ENCODE measurements at regions not wholly inside any gene's neighbourhood (a gene's known extent, or its start where the extent isn't known, plus 50 kb on each side); places are given as distances from the start of the nearest gene placed in this dataset.

DNA sequence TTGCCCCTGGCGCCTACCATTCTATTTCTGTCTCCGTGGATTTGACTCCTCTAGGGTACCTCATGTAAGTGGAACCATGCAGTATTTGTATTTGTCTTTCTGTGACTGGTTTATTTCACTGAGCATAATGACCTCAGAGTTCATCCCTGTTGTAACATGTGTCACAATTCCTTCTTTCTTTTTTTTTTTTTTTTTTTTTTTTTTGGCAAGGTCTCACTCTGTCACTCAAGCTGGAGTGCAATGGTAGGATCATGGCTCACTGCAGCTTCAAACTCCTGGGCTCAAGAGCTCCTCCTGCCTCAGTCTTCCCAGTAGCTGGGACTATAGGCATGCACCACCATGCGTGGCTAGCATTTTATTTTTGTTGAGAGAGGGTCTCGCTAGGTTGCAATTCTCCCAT is 74.0 kb upstream of the SEPTIN5 start:
- DNase-seq (ENCODE audit: low read depth in 4 of 4, low spot score in 1 of 4), result no peak

DNA sequence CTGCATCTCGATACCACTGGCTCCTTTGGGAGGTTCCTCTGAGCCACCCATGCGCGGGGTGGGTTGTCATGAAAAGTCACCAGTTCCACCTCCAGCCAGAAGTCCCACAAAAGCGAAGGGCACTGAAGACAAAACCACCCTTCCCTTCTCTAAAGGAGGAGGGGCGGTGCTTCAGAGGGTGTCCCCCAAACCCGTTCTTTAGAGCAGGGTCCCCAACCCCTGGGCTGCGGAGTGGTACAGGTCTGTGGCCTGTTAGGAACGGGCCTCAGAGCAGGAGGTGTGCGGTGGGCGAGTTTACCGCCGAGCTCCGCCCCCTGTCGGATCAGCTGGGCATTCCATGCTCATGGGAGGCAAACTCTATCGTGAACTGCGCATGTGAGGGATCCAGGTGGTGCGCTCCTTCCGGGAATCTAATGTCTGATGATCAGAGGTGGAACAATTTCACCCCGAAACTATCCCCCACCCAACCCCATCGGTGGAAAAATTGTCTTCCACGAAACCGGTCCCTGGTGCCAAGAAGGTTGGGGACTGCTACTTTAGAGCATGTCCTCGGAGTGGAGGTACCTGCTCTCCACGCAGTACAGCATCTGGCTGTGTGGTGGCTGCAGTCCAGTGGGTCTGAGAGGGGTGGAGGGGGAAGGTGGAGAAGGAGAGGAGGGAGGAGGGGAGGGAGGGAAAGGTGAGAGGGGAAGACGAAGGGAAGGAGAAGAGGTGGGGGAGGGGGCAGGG is 72.9 kb upstream of the SEPTIN5 start:
- no peak for DNase-seq (ENCODE audit: low read depth in 4 of 4, low spot score in 1 of 4)

DNA sequence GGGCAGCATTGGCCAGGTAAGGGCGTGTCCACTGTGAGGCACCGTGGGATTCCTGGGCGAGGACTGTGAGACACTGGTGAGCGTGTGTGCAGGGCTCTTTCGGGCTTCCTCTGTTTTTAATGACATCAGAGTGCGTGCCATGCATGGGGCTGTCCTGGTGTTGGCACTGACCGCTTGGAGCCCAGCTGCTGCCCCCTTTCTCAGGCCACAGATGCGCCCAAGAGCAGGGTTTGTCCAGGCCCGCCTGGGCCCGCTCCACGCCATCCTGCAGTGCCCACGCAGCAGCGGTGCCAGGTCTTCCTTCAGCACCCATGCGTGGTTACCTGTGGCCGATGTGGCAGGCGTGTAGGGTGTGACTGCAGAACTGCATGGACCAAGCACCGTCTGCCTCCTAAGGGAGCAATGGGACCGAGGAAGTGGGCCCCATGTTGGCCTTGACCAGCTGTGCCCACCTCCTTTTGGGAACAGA is 72.3 kb upstream of the SEPTIN5 start:
- DNase-seq (ENCODE audit: low read depth in 4 of 4, low spot score in 1 of 4), result no peak

DNA sequence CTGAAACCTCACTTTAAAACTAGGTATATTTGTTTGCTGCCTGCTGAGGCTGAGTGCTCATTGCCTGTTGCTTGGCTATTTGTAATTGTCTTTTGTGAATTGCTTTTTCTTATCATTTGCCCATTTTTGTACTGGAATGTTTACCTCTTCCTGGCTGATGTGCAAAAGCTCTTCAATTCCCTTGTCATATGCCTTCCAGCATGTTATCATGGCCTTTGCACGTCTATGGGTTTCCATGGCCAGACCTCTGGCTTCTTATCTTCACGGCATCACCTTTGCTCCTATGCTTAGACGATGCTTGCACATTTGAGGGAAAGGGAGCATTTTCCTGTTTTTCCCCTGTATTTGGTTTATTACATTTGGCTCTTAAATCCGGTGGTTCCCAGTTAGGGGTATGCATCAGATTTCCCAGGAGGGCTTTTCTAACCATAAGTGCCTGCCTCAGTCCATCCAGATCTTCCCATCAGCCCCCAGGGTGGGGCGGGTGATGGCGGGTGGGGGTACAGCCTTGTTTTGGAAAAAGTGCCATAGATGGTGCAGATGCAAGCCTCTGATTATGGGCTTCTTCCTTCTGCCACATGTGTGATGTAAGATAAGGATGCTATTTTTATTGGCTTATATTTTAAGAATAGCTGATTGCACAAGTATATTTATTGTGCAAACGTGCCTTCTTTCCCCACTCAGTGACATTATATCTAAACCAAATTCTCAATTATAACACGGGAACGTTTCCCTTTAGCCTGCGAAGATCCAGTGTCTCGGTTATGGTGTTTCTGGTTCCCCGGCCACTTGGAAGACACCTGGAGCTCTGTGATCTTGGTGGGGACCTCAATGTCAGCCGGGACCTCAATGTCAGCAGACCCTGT is 70.6 kb upstream of the SEPTIN5 start:
- DNase-seq (ENCODE audit: low read depth in 4 of 4, low spot score in 1 of 4), result no peak

DNA sequence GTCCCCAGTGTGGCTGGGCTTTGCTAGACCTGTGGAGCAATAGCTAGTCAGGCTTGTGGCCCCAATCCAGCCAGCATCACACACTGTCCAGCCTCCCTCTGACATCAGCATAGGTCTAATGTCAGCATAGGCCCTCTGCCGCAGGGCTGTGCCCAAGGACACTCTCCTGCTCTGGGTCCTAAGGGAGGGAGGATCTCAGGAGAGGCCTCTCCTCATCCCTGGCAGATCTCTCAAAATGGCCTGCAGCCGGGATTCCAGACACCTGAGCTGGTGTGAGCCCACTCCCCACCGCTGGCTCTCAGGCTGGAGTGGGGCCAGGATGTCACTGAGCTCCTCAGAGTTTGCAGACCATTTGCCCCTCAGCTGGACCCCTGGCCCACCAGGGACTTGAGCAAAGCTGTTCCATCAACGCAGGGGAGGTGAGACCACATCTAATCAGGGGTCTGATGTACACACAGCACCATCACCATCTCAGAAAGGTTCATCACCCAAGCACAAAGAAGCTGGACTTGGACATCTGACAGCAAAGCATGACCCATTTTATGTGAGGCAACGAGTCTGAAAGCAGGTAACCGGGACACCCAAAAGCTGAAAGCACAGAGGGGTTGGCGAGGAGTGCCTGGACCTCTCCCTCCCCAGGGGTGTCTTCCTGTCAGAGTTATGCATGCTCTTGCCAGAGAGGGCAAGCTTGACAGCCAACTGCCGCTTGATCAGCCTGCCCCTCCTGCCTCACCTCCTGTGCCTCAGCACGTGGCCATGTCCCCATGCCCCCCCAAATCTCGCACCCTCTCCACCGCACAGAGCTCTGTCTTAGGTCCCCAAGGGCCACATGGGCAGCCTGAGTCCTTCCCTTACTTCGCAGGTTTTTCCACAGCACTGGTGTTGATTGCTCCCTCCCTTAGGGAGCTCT is 69.7 kb upstream of the SEPTIN5 start:
- no peak for DNase-seq (ENCODE audit: low read depth in 4 of 4, low spot score in 1 of 4)

DNA sequence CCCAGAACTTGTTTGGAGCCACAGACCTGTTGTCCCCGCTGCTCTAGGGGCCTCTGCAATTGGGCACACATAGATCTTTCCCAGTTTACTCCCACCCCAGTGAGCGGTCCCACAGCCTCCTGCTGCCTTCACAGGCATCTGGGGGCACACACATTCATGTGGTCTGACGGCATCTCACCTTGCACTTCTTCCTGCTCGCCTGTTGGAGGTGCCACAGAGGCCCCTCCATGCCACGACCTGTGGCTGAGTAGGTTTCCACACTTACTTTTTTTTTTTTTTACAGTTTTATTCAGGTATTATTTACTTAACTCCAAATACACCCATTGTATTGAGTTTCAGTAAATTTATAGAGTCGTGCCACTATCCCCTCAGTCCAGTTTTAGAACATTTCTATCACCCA is 68.9 kb upstream of the SEPTIN5 start:
- DNase-seq (ENCODE audit: low read depth in 4 of 4, low spot score in 1 of 4), result no peak

DNA sequence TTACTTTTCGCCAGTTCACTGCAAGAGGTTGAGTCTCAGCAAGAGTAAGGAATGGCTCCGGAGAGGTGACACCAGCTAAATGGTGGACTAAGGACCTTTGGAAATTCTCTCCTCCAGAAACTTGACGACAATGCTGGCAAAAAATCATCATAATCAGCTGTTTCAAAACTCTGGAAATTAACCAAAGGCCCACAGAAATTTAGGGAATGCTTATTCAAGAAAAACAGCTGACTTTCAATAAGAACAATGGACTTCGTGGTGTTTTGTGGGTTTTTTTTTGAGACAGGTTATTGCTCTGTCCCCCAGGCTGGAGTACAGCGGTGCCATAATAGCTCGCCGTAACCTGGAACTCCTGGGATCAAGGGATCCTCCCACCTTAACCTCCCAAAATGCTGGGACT is 68.4 kb upstream of the SEPTIN5 start:
- DNase-seq (ENCODE audit: low read depth in 4 of 4, low spot score in 1 of 4), result no peak

DNA sequence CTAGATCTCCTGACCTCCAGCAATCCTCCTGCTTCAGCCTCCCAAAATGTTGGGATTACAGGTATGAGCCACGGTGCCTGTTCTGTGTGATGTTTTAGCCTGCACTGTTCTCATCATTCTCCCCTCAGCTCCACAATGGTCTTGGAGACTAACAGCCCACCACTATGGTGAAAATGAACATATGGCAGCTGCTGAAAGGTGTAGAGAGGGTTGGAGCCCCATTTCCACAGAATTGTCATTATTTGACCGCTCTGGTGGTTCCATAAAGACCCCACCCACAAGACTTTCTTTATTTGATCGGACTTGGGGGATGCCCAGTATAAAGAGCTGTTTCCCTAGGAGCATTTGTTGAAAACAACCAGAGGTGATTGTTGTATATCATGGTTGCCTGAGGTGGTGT is 67.9 kb upstream of the SEPTIN5 start:
- DNase-seq (ENCODE audit: low read depth in 4 of 4, low spot score in 1 of 4), result no peak

DNA sequence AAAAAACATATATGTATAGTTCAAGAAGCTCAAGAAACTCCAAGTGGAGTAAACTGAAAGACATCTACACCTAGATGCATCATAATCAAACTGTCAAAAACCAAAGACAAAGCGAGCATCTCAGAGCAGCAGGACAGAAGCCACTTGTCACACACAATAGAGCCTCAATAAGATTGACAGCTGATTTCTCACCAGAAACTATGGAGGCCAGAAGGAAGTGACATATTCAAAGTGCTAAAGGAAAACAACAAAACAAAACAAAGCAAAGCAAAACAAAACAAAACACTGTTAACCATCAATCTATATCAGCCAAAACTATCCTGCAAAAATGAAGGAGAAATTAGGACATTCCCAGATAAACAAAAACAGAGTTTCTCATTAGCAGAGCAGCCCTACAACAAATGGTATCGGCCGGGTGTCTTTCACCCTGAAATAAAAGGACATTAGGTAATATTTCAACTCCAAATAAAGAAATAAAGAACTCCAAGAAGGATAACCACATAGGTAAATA is 65.8 kb upstream of the SEPTIN5 start:
- DNase-seq (ENCODE audit: low read depth in 4 of 4, low spot score in 1 of 4), result no peak

DNA sequence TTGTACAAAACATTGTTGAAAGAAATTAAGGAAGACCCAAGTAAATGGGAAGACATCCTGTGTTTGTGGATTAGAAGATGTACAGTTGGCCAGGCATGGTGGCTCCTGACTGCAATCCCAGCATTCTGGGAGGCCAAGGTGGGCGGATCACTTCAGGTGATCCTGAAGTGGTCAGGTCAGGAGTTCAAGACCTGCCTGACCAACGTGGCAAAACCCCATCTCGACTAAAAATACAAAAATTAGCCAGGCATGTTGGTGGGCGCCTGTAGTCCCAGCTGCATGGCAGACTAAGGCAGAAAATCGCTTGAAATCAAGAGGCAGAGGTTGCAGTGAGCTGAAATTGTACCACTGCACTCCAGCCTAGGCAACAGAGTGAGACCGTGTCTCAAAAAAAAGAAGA is 62.0 kb upstream of the SEPTIN5 start:
- DNase-seq (ENCODE audit: low read depth in 4 of 4, low spot score in 1 of 4), result no peak

DNA sequence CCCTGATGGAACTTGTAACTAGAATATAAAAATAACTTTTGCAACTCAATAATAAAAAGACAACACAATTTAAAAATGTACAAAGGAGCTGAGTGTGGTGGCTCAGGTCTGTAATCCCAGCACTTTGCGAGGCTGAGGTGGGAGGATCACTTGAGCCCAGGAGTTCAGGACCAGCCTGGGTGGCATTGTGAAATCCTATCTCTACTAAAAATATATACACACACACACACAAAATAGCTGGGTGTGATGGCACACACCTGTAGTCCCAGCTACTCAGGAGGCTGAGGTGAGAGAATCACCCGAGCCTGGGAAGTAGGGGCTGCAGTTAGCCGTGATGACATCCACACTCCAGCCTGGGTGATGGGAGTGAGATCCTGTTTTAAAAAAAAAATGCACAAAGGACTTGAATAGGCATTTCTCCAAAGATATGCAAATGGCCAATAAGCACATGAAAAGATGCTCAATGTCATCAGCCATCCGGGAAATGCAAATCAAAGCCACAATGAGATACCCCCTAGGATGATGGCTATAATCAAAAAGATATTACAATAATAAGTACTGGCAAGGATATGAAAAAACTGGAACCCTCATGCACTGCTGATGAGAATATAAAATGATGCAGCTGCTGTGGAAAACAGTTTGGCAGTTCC is 59.8 kb upstream of the SEPTIN5 start:
- no peak for DNase-seq (ENCODE audit: low read depth in 4 of 4, low spot score in 1 of 4)

DNA sequence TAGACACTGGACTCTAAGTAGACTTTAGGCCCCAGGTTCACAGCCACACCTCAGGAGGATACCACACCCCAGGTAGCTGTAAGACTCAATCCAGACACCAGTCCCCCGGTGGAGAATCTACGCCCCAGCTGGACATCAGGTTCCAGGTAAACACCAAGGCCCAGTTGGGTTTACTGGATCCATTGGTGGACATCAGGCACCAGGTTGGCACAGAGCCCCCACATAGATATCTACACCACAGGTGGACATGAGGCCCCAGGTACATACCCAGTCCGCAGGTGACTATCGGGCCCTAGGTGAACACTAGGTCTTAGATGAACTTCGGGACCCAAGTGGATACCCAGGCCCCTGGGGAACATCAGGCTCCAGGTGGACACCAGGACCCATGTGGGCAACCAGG is 58.9 kb upstream of the SEPTIN5 start:
- DNase-seq (ENCODE audit: low read depth in 4 of 4, low spot score in 1 of 4), result no peak

DNA sequence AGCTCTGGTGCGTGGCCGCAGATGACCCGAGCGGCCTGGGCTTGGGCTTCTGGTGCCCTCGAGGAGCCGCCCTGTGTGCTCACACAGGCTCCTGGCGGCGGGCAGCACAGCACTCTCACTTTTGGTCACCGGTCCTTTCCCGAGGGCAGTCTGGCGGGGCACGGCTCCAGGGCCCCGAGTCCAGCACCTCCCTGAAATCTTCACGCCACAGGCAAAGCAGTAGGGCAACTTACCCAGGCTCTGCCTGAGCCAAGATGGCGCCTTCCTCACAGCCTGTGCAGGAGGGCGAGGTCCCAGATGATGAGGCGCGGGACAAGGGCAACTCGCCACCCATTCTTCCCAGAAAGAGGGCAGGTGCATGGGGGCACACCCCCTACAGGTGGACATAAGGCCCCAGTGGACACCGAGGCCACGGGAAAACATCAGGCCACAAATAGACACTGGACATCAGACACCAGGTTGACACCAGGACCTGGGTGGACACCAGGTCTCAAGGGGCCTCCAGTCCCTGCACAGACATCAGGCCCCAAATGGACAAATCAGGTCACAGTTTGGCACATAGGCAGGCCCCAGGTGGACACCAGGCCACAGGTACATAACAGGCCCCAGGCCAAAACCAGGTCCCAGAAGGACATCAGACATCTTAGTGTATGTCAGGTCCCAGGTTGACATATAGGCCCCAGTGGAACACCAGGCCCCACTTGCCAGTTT is 57.6 kb upstream of the SEPTIN5 start:
- DNase-seq (ENCODE audit: low read depth in 4 of 4, low spot score in 1 of 4), result no peak

DNA sequence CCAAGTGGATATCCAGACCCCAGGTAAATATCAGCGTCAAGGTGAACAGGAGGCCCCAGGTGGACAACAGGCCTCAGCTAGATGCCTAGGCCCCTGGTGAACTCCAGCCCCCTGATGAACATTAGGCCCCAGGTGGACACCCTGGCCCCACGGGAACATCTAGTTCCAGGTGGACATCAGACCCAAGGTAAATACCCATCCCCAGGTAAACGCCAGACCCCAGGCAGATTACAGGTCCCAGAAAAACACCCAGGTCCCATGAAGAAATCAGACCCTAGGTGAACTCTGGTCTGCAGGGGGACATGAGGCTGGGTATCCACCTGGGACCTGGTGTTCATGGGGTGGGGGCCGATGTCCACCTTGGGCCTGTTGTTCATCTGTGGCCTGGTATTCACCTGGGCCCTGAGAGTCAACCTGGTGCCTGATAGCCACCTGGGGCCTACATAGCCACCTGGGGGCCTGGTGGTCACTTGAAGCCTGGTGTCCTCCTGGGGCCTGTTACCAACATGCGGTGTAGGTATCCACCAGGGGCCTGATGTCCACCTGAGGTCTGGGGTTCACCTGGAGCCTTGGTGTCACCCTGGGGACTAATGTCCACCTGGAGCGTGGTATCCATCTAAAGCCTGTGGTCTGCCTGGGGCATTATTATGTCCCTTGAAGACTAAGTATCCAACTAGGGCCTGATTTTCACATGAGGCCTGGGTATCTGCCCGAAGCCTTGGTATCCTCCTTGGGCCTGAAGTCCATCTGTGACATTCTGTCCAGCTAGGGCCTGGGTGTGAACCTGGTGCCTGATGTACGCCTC is 56.8 kb upstream of the SEPTIN5 start:
- DNase-seq (ENCODE audit: low read depth in 4 of 4, low spot score in 1 of 4), result no peak

DNA sequence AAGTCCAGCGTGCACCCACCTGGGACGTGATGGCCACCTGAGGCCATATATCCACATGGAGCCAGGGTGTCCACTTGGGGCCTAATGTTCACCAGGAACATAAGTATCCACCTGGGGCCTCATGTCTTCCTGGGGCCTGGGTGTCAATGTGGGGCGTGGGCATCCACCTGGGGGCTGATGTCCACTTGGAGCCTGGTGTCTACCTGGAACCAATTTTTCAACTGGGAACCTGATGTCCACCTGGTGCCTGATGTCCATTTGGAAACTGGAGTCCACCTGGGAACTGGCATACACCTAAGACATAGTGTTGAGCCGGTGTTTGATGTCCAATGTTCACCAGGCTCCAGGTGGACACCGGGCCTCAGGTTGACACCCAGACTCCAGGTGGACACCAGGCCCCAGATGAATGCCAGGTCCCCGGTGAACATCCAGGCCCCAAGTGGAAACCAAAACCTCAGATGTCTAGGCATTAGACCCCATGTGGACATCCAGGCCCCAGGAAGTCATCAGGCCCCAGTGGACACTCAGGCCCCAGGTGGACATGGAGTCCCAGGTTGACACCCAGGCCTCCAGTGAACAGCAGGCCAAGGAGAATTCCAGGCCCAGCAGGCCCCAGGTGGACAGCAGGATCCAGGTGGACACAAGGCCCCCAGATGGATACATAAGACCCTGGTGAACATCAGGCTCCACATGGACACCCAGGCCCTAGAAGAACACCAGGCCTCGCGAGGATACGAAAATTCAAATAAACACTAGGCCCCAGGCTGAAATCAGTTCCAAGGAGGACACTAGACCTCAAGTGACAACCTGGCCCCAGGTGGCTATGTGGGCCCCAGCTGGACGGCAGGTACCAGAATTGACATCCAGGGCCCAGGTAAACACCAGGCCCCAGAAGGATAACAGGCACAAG is 56.0 kb upstream of the SEPTIN5 start:
- no peak for DNase-seq (ENCODE audit: low read depth in 4 of 4, low spot score in 1 of 4)

DNA sequence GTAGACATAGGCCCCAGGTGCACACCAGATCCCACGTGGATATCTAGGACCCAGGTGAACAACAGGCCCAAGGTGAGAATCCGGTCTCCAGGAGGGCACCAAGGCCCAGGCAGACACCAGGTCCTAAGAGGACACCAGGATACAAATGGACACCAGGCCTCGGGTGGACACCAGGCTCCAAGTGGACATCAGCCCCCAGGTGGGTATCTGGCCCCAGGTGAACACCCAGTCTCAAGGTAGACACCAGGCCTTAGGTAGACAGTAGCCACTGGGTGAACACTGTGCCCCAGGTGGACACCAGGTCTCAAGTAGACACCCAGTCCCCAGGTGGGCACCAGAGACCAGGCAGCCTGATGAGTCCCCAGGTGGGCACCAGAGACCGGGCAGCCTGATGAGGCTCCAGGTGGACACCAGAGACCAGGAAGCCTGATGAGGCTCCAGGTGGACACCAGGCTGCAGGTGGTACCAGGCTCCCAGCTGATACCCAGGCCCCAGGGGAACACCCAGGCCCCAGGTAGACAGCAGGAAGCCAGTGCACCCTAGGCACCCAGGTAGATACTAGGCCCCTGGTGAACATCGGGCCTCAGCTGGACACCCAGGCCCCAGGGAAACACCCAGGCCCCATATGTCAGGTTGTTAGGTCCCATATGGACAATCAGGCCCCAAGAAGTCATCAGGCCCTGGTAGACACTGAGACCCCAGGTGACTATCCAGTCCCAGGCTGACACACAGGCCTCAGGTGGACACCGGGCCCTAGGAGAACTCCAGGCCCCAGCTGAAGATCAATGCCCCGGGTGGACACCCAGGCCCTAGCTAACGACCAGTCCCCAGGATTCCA is 55.1 kb upstream of the SEPTIN5 start:
- DNase-seq (ENCODE audit: low read depth in 4 of 4, low spot score in 1 of 4), result no peak

DNA sequence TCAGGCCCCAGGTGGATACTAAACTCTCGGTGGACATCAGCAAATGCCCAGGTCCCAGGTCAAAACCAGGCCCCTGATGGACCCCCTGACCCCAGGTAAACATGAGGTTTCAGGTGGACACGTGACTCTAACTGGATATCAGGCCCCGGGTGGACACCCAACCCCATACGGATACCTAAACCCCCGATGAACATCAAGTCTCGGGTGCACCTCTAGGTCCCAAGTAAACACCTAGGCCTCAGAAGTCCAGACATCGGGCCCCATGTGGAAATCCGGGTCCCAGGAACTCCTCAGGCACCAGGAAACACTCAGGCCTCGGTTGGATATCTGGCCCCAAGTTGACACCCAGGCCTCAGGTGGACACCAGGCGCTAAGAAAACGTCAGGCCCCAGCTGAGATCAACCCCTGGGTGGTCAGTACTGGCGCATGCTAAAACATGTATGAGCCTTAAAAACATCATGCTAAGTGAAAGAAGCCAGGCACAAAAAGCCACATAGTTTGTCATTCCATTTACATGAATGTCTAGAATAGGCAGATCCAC is 54.4 kb upstream of the SEPTIN5 start:
- no peak for DNase-seq (ENCODE audit: low read depth in 4 of 4, low spot score in 1 of 4)
